Inflammatory macrophage (primary cell): ENCODE measurements at regions not wholly inside any gene's neighbourhood (a gene's known extent, or its start where the extent isn't known, plus 50 kb on each side); places are given as distances from the start of the nearest gene placed in this dataset.
A peak's percentile ranks its signal among the peaks of the same experiment; 100 is the strongest.

Source experiments
- DNase-seq, 2 donors: peaks; one replicate each; pipeline ENCODE4 v3.0.0-alpha.2; 2020 to 2022

DNA sequence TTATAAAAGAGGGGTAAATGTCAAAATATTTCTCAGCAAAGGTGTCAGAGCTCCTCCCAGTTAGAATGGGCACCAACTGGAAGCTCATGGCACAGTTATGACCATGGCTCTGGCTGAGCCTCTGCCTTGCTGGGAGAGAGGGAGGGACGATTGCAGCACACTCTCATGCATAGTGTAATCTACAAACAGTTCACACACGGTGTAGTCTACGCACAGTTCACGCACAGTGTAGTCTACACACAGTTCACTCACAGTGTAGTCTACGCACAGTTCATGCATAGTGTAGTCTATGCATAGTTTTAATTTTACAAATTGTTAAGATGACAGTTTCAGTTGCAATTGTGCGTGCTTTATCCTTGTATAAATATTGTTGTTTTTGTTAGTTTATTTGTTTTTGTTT lies 1474.6 kb upstream of the TMEM132C start:
- DNase-seq, result no peak

DNA sequence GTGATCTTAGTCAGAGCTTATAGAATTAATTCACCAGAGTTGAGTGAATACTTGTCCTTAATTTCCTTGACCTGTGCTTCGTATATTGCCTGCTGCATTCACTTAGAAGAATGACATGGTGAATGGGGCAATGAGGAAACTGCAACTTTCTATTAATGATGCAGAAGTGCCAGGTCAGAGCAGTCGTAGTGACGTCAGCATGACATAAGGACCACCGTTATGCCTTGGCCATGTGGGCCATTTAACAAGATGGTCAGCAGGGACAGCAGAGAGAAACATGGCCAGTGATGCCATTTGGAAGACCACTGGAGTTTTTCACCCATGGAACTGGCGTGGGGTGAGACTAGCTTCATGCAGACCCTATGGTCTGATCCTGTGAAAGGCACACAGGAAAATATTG lies 1469.4 kb upstream of the TMEM132C start:
- DNase-seq, result no peak

GRCh38 chr12:126798449-126798848 lies 1468.5 kb upstream of the TMEM132C start:
- no peak for DNase-seq

DNA sequence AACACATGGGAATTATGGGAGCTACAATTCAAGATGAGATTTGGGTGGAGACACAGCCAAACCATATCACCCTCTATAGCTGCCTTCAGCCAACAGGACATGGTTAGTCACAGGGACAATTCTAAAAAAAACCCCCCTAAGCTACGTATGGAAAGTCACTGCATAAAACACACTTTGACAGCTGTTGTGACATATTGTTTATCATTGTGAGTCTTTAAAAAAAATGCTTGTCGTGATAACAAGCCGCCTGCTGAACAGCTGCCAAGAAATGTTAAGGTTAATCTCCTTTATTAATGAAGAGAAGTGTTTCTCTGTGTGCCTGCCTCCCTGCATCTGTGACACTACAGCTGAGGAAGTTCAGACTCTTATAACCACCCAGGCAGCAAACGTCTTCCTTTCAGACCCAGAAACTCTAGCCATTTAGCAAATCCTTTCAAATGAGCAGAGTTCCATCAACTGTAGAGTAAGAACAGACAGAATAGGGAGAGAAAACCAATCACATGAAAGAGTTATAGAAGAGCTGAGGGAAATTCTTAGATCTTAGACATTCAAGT lies 1459.6 kb upstream of the TMEM132C start:
- DNase-seq, result no peak

- no peak for DNase-seq
Observed at GRCh38 chr12:126811391-126811790, 1455.6 kb upstream of the TMEM132C start.

DNA sequence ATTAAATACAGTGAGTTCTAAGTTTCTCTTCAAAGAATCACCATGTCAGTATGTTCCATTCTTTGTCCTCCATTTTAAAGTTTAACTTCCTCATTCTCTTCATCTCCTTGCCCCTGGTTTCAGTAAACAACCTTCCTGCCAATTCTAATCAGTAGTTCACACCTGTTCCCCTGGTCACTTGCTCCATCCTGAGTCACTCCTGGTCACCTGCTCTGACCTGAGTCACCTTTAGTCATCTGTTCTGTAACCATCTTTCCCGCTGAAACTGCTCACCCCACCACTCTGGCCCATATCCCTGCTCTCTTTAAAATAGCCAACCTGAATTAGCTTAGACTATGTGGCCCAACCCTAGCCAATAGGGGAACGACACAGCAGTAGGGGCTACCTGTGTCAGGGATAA lies 1447.4 kb upstream of the TMEM132C start:
- DNase-seq, result no peak

GRCh38 chr12:126830778-126831680 lies 1435.9 kb upstream of the TMEM132C start:
- DNase-seq, result no peak

DNA sequence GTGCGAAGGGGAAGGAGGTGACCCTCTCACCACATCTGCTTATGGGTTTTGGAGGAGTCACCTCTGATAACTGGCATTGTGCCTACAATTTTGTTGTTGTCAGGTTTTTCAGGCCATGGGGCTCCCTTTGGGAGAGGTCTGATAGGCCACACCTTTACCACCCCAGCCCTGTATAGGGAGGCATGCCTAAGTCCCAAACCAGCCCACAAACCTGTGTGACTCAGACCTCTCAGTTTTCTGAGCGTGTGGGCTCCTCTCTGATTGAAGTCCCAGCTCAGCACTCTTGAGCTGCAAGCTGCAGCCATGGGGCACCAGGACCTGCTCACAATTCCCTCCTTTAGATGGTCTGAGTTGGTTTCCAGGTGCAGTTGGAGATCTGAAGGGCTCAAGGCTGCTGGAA lies 1429.3 kb upstream of the TMEM132C start:
- no peak for DNase-seq

- no peak for DNase-seq
Observed at GRCh38 chr12:126843915-126844669, 1422.9 kb upstream of the TMEM132C start.

- no peak for DNase-seq
Observed at GRCh38 chr12:126847005-126847629, 1419.9 kb upstream of the TMEM132C start.

DNA sequence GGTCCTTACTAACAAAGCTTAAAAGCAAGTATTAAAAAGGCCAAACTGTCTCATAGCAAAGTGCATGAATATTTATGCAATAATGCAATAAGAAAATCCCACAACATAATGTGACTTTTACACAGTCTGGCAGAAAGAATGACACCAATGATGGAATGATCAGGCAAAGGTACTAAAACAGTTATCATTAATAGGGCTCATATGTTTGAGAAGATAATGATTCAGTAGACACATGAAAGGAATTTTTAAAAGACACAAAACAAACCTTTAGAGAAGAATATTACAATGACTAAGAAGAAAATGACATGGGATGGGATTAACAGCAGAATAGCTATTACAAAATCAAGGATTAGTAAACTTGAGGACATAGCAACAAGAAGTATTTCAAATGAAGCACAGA lies 1411.2 kb upstream of the TMEM132C start:
- no peak for DNase-seq

DNA sequence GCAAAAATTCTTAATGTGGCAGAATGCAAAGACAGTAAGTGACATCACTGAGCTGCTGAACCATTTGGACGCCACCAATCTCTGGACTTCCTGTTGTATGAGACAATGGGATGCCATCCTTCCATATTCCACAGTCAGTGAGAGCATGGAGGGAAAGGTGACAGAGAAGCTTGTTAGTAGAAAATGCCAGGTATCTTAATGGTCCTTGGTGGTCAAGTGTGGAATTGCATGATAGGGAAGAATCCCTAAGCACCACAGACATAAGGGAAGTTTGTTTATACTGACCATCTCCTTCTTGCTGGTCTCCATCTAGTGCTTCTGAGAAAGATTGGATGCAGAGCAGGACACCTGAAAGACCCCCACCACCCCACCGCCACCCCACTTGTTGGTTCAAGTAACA lies 1410.0 kb upstream of the TMEM132C start:
- no peak for DNase-seq

DNA sequence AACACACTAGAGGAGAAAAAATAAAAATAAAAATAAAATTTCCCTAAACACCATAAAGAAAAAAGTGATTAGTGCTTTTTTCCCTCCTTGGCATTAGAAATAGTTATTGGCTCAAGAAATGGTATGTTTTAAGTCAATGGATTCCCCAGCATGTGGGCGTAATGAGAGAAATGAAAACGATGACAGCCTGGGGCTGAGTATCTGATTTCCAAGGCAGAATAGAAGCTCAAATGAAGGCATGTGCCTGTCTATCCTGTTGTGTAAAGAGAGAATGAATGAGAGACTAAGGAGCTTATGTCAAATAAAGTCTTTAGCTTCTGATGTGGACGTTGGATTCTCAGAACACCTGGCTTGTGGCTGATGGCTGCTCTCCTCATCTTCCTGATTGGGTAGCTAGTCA lies 1408.4 kb upstream of the TMEM132C start:
- DNase-seq, result no peak

- DNase-seq, result no peak
Observed at GRCh38 chr12:126860210-126860609, 1406.8 kb upstream of the TMEM132C start.

DNA sequence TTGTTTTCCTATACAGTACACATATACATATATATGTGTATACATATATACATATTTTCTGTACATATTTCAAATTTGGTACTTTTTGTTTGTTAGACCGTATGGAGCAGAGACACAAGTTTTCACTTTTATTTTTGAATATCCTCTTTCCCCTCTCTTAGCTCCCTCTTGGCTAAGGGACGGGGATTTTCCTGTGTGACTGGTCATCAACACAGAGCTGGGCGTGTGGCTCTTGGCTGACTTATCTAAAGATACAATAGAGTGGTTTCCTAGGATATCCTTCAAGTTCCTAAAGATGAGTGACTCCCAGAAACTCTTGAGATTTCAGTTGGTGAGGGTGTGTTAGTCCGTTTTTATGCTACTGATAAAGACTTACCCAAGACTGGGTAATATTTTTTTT lies 1404.5 kb upstream of the TMEM132C start:
- no peak for DNase-seq

GRCh38 chr12:126869644-126870043 lies 1397.3 kb upstream of the TMEM132C start:
- DNase-seq, result no peak

DNA sequence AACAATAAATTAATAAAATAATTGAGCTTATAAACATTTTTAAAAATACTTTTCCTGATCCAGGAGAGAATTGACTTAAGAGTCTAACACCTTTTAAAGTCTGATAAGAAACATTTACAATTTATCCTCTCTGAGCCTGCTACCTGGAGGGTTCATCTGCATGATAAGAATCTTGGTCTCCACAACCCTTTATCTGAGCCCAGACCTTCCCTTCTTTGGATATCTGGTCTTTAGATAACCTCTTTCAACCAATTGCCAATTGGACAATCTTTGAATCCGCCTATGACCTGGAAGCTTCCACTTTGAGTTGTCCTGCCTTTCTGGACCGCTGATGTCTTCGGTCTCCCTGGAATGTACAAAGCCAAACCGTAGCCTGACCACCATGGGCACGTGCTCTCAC lies 1393.3 kb upstream of the TMEM132C start:
- no peak for DNase-seq

- peak; percentile 47 to 64 for DNase-seq
Observed at GRCh38 chr12:126874427-126875026, 1392.4 kb upstream of the TMEM132C start.

DNA sequence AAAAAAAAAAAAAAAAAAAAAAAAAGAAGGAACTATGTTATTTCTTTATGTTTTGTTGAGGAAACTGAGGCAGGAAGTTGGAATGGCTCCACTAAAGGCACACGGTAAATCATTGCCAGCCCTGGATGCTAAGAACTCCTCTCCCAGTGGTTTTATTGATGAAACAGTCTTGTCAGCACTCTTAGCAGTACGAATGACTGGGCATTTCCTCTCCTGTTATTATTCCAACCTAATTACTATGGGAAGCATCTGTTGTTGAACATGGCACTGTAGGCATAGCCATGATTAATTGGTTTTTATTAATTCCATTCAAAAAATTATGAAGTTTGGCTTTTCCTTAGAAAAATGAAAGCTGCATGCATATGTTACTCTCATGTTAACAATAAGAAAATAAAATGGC lies 1387.1 kb upstream of the TMEM132C start:
- DNase-seq, result no peak

DNA sequence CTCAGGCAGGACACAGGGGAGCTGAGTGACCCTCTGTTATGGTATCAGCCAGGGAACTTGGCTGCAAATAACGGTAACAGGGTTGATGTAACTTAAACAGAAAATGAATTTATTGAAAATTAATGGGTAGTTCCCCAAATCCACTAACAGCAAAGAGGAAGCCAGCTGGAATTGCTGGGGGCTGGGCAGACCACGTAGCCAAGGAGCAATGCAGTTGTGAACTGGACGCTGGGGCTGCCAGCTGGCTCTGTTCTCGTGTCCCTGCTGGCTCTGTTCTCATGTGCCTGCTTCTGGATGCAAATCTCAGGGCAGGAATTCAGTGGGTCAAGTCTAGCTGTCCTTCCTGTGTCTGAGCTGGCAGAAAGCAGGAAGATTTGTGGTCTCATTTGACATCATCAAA lies 1383.3 kb upstream of the TMEM132C start:
- no peak for DNase-seq

DNA sequence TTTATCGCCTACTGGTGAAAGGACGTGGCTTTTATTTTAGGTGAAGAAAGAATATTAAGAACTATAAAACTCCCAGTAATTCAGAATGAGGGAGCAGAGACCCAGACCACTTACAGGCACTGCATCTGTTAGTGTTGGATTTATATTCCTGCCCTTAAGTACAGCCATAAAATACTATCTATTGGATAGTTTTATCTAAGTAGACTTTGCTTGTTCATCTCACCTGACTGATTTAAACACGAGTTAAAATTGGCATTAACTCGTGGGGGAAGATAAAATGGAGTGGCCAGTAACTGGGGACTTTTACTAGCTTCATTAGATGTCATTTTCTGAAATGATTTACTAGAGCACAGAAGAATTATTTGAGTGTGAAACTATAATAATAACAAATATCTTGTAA lies 1377.5 kb upstream of the TMEM132C start:
- no peak for DNase-seq

DNA sequence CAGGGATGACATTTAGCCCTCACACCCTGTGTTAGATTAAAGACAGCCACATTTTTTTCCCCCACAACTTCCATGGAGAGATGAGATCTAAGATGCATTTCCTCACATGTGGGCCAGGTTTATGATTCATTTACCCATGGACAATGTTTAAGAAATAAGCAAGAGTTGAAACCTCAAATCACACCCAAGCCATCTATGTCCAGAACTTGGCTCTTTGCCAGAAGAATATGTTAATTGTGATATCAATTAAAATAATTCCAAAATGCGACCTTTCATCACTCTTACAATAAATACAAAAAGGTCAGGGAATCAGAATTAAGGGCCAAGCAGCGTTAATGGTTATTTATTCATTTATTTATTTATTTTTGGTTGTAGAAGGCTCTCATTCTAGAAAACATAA lies 1376.9 kb upstream of the TMEM132C start:
- no peak for DNase-seq

GRCh38 chr12:126891789-126892188 lies 1375.2 kb upstream of the TMEM132C start:
- DNase-seq, result no peak
